GM23338 (cell line): ENCODE measurements at regions not wholly inside any gene's neighbourhood (a gene's known extent, or its start where the extent isn't known, plus 50 kb on each side); places are given as distances from the start of the nearest gene placed in this dataset.

Experiments
- ATAC-seq: fragments of 200-7000 bp; cut with Tn5 transposase; 3 replicates; pipeline ENCODE4 v1.9.1; 2020
- DNase-seq: peaks from one replicate; pipeline ENCODE4 v3.0.0-alpha.2; 2015; ENCODE audit warnings: low spot score
- H2AFZ ChIP-seq: fragments of 200-600 bp; sonication (generic); 2 replicates; pipeline ENCODE4 v1.8.0; 2016; ENCODE audit warnings: antibody characterized with exemption, mild to moderate bottlenecking, moderate library complexity
- H3F3A ChIP-seq: fragments of 200-600 bp; sonication (generic); replicated peaks from 2 replicates; pipeline ENCODE4 v1.8.0; 2017; ENCODE audit warnings: antibody characterized with exemption, mixed run types, low read depth
- H3K27ac ChIP-seq: fragments of 200-600 bp; sonication (generic); 2 replicates; pipeline ENCODE4 v1.6.1; 2016; ENCODE audit warnings: low read depth
- H3K27me3 ChIP-seq: fragments of 200-600 bp; sonication (generic); 2 replicates; pipeline ENCODE4 v1.8.0; 2016; ENCODE audit warnings: mild to moderate bottlenecking, mixed run types, moderate library complexity; ENCODE audit not compliant: insufficient read depth
- H3K36me3 ChIP-seq: fragments of 200-600 bp; sonication (generic); 2 replicates; pipeline ENCODE4 v1.8.0; 2016; ENCODE audit warnings: mild to moderate bottlenecking; ENCODE audit not compliant: insufficient read depth
- H3K4me1 ChIP-seq: fragments of 200-600 bp; sonication (generic); 2 replicates; pipeline ENCODE4 v1.8.0; 2016; ENCODE audit warnings: mild to moderate bottlenecking, moderate library complexity; ENCODE audit not compliant: insufficient read depth
- H3K4me2 ChIP-seq: fragments of 200-600 bp; sonication (generic); 2 replicates; pipeline ENCODE4 v1.7.1; 2017; ENCODE audit warnings: mixed run types
- H3K4me3 ChIP-seq: fragments of 200-600 bp; sonication (generic); 2 replicates; pipeline ENCODE4 v1.6.1; 2016; ENCODE audit warnings: mixed run types
- H3K79me2 ChIP-seq: fragments of 200-600 bp; sonication (generic); replicated peaks from 2 replicates; pipeline ENCODE4 v1.8.0; 2017; ENCODE audit warnings: mild to moderate bottlenecking; ENCODE audit not compliant: insufficient read depth
- H3K9me2 ChIP-seq: fragments of 200-600 bp; sonication (generic); 2 replicates; pipeline ENCODE4 v1.8.0; 2017; ENCODE audit not compliant: insufficient read depth
- H4K20me1 ChIP-seq: fragments of 200-600 bp; sonication (generic); replicated peaks from 2 replicates; pipeline ENCODE4 v1.8.0; 2017; ENCODE audit warnings: mild to moderate bottlenecking; ENCODE audit not compliant: insufficient read depth
- H3K27ac Mint-ChIP-seq: 2 replicates; pipeline ENCODE4 v1.8.0; 2020; ENCODE audit warnings: inconsistent platforms, mild to moderate bottlenecking, moderate library complexity, mixed read lengths
- H3K27me3 Mint-ChIP-seq: 3 replicates; pipeline ENCODE4 v1.8.0; 2022; ENCODE audit warnings: low read depth, mild to moderate bottlenecking, moderate library complexity, mixed read lengths, inconsistent platforms; ENCODE audit not compliant: insufficient read depth, poor library complexity
- H3K36me3 Mint-ChIP-seq: 3 replicates; pipeline ENCODE4 v1.8.0; 2021; ENCODE audit warnings: low read depth, mild to moderate bottlenecking, inconsistent platforms, moderate library complexity, mixed read lengths
- H3K4me1 Mint-ChIP-seq: 3 replicates; pipeline ENCODE4 v1.8.0; 2020; ENCODE audit warnings: mild to moderate bottlenecking, inconsistent platforms, mixed read lengths
- H3K4me3 Mint-ChIP-seq: 3 replicates; pipeline ENCODE4 v1.8.0; 2021; ENCODE audit warnings: moderate library complexity, mild to moderate bottlenecking, inconsistent platforms, mixed read lengths
- H3K9me3 Mint-ChIP-seq: 3 replicates; pipeline ENCODE4 v1.8.0; 2020; ENCODE audit warnings: moderate library complexity, mild to moderate bottlenecking, inconsistent platforms, mixed read lengths
- CREB1 ChIP-seq: fragments of 250-450 bp; sonication (Bioruptor Pico); IDR thresholded peaks from 2 replicates; pipeline ENCODE4 v1.5.0; 2020; ENCODE audit warnings: low read depth, mild to moderate bottlenecking, moderate library complexity
- CTCF ChIP-seq, 2 experiments: fragments of 200-600 bp in 1 of 2; sonication (generic) in 1 of 2; conservative IDR thresholded peaks; 2 replicates each; pipeline versions ENCODE4 v1.5.1 to v1.6.1; 2016 to 2017; ENCODE audit warnings: antibody characterized with exemption in 2 of 2, low read depth in 2 of 2, mild to moderate bottlenecking in 2 of 2, moderate library complexity in 1 of 2
- ETS1 ChIP-seq: IDR thresholded peaks from 2 replicates; pipeline ENCODE4 v1.6.1; 2016; ENCODE audit warnings: antibody characterized with exemption
- EZH2 ChIP-seq: fragments of 200-600 bp; sonication (generic); IDR thresholded peaks from one replicate; pipeline ENCODE4 v1.8.0; 2017; ENCODE audit warnings: antibody characterized with exemption, mild to moderate bottlenecking, low read depth; ENCODE audit not compliant: unreplicated experiment
- EZH2phosphoT487 ChIP-seq: fragments of 200-600 bp; sonication (generic); IDR thresholded peaks from one replicate; pipeline ENCODE4 v1.8.1; 2018; ENCODE audit warnings: antibody characterized with exemption; ENCODE audit not compliant: unreplicated experiment
- JUNB ChIP-seq: IDR thresholded peaks from one replicate; pipeline ENCODE4 v1.6.1; 2016; ENCODE audit warnings: antibody characterized with exemption; ENCODE audit not compliant: unreplicated experiment
- NANOG ChIP-seq: IDR thresholded peaks from 2 replicates; pipeline ENCODE4 v1.6.1; 2016; ENCODE audit warnings: antibody characterized with exemption, borderline replicate concordance
- POLR2AphosphoS5 ChIP-seq: IDR thresholded peaks from 2 replicates; pipeline ENCODE4 v1.6.1; 2016; ENCODE audit warnings: antibody characterized with exemption, low read depth
- REST ChIP-seq: IDR thresholded peaks from one replicate; pipeline ENCODE4 v1.6.1; 2018; ENCODE audit warnings: antibody characterized with exemption; ENCODE audit not compliant: unreplicated experiment
- STAT1 ChIP-seq: IDR thresholded peaks from one replicate; pipeline ENCODE4 v1.6.1; 2016; ENCODE audit warnings: antibody characterized with exemption; ENCODE audit not compliant: unreplicated experiment
- ZNF114 ChIP-seq: fragments of 250-450 bp; sonication (Bioruptor Pico); IDR thresholded peaks from 2 replicates; pipeline ENCODE4 v1.5.0; 2020; ENCODE audit warnings: mild to moderate bottlenecking, moderate library complexity
- ZNF331 ChIP-seq: fragments of 250-450 bp; sonication (Bioruptor Pico); IDR thresholded peaks from 2 replicates; pipeline ENCODE4 v1.5.0; 2020; ENCODE audit warnings: low read depth, mild to moderate bottlenecking, moderate library complexity
- ZNF462 ChIP-seq: fragments of 250-450 bp; sonication (Bioruptor Pico); IDR thresholded peaks from 2 replicates; pipeline ENCODE4 v1.5.0; 2020; ENCODE audit warnings: mild to moderate bottlenecking, moderate library complexity

- Mint-ChIP-seq H3K4me1 (no peaks in the 10 kb centered on the region), H3K36me3 (no peaks in the 10 kb centered on the region), H3K9me3 (peaks cover 5% of the 10 kb centered on the region; the same call in 2 of the 3 replicates), H3K27me3 (no peaks in the 10 kb centered on the region), H3K27ac (no peak overlapping the region), H3K4me3 (no peak overlapping the region)
- Histone ChIP-seq H3K27ac (no peak overlapping the region), H4K20me1 (no peaks in the 10 kb centered on the region), H3K9me2 (no peaks in the 10 kb centered on the region), H3F3A (no peaks in the 10 kb centered on the region), H3K27me3 (no peaks in the 10 kb centered on the region), H3K79me2 (no peaks in the 10 kb centered on the region), H2AFZ (no peak overlapping the region), H3K4me2 (no peak overlapping the region), H3K4me1 (no peaks in the 10 kb centered on the region), H3K36me3 (no peaks in the 10 kb centered on the region), H3K4me3 (no peak overlapping the region)
- TF ChIP-seq POLR2AphosphoS5 (no peak), EZH2 (no peak), ZNF331 (CRISPR knock-in tag) (no peak), REST (no peak), JUNB (no peak), CREB1 (CRISPR knock-in tag) (no peak), ZNF462 (no peak), CTCF (conservative IDR thresholded peaks at IDR 0.05; ENCODE audit: low read depth in 2 of 2) (no peak), EZH2phosphoT487 (no peak), ETS1 (no peak), NANOG (no peak), ZNF114 (no peak), STAT1 (no peak)
- DNase-seq (no peak), ATAC-seq (no peak)
Observed at GRCh38 chr2:56540467-56540866, 356.7 kb downstream of the CCDC85A start.
